ENCODE measurements at regions not wholly inside any gene's neighbourhood (a gene's known extent, or its start where the extent isn't known, plus 50 kb on each side); places are given as distances from the start of the nearest gene placed in this dataset.

DNA sequence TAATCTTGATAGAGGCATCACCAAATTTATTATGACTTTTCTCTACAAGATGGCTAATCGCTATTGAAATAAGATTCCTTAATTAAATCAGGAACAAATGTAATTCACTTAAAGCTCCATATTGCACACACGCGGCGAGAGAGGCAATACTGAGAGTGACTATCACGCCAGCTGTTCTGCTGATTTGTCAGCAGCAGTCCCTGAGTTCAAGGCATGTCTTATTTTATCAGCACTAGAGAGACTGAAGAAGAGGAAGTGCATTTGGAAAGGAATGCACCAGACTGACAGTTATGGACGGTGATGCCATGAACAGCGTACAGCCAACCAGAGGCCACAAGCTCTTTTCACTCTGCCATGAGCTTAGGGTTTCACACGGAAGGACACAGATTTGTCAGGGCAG lies 83.6 kb upstream of the SLCO3A1 start:
- no peak for DNase-seq

DNA sequence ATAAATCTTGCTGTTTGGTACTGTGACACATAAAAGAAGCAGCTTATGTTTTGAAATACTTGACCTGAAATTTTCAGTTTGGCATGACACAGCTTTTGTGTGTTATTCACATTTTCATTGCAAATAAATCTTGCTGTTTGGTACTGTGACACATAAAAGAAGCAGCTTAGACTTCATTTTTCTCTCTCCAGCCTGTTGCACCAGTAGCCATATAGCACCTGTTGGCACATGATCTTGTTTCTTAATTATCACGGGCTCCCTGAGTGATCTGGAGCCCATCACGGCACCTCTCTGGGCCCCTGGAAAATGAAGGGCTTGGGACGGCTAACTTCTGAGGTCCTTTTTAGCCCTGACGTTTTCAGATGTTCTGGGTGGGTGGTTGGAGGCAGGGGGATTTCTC lies 77.4 kb upstream of the SLCO3A1 start:
- DNase-seq = no peak

DNA sequence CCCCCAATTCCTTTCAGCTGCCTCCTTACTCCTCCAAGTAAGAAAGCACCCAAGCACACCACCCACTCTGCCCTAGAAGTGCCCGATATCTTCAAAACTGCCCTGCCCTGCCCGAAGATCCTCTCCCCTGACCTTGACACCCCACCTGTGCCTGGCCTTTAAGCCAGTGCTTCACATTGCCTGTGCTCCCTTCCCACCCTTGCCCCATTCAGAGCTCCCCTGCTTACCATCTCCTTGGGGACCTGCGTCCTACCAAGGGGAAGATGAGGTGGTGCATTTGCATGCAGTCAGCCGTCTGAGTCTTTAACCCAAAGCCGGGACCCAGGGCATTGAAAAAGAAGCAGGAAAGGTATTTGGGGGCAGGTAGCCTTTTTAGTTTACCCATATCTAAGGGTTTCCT lies 73.5 kb upstream of the SLCO3A1 start:
- DNase-seq = no peak

DNA sequence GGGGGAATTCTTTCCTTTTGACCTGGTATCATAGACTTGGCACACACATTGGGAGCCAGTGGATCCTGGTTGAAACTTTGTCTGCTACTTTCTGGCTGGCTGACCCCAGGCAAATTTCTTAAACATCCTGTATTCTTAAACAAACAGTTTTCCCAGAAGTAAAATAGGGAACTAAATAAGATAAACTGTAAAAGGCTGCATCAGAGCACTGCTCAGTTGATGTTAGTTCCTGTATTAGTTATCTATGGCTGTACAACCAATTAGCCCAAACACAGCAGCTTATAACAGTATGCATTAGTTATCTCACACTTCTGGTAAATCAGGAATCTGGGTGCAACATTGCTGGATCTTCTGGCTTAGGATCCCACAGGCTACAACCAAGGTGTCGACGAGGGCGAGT lies 73.1 kb upstream of the SLCO3A1 start:
- no peak for DNase-seq

DNA sequence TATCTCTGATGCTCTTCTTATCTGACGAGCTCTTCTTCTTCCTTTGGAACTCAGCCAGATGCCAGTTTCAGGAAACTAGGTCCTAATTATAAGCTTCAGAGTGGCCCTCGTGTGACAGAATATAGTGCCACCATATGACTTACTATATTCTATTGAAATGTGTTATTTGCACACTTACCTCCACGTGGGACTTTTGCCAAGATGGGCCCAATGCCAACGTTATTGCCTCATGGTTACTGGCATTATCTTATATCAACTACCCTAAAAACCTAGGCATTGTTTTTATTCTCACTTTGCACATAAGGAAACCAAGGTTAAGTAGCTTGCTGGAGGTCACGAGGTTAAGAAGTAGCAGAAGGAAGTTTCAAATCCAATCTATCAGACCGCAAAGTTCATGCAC lies 71.3 kb upstream of the SLCO3A1 start:
- peak; percentile 9 for DNase-seq

DNA sequence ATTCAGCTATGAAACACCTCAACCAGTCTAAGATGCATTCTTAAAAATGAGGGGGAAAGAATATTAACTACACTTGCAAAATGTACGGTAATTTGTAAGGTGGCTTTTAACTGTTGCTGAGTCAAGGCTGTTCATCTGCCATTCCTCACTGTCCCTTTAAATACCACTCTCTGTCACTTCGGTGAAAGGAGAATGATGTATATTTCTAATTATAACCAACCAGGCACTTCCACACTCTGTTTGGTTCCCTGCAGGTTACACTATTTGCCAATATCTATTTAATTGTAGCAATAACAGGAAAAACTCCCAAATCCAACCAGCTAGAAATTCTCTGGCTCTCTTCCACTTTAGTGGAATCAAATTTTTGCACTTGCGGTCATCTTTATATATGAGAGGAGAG lies 70.5 kb upstream of the SLCO3A1 start:
- DNase-seq = peak; percentile 15

DNA sequence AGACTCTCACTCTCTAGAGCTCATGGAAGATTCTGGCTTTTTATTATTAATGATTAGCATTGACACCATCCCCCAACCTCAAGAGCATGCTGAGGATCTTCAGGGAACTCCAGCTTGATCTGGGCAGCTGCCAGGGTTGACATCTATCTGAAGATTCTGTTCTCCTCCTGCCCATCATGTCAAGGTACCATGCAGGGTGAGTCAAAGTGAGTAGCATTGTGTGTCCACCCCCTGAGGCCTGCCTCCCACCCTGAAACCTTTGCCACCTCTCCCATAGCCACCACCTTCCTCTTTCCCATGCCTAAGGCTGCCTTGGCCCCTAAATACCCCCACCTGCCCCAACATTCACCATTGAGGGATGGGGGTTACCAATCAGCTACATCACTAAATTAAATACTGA lies 70.1 kb upstream of the SLCO3A1 start:
- no peak for DNase-seq

DNA sequence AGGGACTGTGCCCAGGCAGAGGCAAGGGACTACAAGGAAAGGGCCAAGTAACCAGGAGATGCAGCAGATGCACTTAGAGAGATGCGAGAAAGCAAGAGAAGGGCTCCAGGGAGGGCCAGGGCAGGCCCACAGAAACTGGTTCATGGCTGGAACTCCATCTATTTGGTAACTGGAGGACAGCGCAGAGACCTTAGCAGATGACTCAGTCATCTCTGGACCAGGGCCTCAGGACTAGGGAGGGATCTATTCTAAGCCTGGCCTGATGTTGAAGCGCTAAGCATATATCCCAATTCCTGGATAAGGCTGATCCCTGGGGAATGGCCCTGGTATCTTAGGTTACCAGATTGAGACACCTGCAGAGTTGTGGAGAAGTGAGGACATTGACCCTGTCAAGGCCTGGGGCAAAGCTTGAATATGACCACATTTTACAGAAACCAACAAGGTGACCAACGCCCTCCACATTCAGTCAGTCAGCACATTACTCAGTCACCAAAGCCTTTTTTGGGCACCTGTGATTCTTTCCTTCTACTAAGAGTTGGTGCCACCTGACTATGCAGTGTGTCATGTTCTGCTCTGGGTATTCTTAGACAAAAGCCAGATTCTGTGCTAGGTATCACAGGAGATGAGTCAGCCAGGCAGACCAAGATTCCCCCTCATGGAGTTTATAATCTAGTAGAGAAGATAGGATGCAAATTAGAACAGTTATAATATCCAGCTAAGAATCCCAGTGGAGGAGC lies 68.4 kb upstream of the SLCO3A1 start:
- no peak for DNase-seq

DNA sequence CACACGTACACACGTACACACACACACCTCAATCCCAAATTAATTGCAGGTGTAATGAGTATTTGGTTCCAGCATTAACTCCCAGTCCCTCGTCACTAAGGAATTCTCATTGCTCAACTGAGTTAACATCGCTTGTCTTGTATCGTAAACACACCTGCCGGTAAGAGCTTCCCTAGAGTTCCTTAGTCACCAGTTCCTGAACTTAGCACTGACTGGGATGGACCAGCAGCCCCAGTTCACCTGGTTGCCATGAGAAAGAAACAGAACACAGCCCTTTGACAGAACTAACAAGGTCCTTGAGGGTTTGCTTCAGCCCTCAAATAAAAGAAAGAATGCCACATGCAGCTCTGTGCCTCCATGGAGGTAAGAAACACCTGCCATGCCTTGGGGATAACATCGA lies 66.3 kb upstream of the SLCO3A1 start:
- peak; percentile 88 for DNase-seq

DNA sequence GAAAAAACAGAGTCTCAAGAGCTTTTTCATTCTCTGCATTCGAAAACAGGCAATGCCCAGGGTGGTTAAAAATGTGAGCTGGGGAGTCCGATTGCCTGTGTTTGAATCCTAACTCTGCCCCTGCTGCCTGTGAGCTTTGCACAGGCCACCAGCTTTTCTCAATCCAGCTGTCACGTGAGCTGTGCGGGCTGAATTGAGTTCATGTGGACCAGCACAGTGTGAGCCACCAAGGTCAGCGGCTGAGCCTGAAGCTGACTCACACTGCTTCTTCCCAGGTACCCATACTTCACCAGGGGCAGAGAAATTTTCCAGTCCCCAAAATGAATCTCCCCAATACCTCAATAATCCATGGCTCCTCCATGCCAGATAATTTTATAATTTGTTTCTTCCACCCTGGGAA lies 64.4 kb upstream of the SLCO3A1 start:
- no peak for DNase-seq

DNA sequence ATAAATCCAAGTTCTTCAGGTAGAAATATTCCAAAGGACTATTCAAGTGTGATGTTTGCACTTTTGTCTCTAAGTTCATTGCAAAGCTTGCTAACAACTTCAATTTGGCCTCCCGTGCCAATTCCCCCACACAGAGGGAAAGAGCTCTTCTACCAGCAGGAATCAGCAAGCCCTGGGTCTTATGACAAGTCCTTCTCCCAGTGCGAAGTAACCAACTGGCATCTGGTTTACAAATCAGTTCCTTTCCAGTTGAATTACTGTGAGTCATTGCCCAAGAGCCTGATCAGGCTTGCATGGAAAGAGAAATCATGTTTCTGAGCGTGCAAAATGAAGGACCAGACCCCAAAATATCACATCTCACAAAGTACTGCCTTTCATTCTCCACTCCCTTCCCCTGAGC lies 62.7 kb upstream of the SLCO3A1 start:
- no peak for DNase-seq

DNA sequence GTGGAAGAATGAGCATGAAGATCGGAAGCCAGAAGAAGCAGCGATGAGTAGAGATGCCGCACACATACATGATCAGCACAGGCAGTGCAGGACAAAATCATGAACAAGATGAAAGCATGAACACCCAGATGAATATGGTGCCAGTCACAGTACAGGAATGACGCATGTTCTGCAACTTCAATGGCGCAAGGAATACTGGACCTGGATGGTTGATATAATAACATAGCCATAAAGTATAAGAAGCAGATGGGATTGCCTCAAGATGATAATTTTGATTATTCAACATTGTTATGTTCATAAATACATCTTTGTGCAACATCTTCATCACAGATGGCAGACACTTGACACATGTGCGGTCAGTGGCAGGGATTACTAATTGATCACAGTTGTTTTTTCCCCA lies 59.7 kb upstream of the SLCO3A1 start:
- no peak for DNase-seq

DNA sequence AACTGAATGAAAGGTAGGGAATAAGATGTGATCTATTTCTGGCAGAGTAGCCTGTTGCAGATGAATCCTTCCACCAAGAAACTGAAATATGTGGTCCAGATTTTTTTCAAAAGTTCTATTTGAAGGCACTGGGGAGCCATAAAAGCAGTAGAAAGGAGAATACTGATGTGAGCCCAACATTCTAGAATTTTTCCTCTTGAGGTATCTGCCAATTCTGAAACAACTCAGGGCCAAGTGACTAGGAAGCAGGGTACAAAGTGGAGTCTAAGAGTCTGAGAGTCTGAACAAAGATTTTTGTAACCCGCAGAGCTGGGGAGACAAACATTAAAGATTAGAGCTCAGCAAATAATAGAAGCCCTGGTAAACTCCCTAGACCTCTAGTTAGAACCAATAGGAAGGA lies 58.3 kb upstream of the SLCO3A1 start:
- no peak for DNase-seq

DNA sequence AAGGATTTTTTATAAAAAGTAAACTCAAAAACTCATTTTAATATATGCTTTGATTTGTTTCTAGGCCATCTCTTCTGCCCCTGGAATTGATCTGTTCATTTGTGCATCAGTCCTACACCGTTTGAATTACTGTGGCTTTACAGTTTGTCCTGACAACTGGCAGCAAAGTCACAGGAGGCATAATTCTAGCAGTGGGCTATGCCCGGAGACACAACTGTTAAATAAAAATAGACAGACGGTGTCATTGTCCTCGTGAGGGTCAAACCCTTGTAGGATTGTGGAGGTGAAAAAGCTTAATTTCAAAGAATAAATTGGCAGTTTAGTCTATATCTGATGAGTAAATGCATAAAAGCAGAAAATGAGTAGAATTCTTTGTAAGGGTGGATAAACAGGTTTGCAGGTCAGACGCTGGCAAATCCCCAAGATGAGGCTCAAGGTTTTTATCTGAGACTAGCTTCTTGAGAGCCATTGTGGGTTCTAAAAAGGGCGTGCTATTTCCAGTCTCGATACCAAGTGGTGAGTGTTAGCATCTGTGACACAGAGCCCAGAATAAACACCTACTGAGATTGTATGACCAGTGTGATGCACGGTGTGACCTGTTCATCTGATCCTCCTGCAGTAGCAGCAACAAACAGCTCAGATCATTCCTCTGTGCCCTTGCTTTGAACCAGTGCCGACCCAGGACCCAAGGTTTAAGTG lies 51.5 kb upstream of the SLCO3A1 start:
- no peak for DNase-seq

DNA sequence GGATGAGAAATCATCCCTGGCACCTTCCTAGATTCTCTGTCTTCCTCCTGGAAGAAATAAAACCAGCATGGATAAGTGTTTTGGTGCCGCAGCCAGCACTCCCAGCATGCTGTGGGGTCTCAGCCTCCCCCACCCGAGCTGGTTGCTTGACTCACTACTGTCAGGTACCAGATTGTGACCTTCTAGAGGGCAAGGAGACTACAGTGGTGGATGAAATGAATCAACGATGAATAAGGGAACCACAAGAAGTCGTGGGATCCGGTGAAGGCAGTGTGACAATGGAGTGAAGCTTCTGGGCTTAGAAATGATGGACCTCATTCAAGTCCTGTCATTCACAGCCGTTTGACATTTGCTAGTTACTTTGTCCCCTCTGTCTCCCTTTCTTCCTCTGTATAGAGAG lies 50.2 kb upstream of the SLCO3A1 start:
- DNase-seq = no peak
